ENCODE measurements at regions not wholly inside any gene's neighbourhood (a gene's known extent, or its start where the extent isn't known, plus 50 kb on each side); places are given as distances from the start of the nearest gene placed in this dataset.

DNA sequence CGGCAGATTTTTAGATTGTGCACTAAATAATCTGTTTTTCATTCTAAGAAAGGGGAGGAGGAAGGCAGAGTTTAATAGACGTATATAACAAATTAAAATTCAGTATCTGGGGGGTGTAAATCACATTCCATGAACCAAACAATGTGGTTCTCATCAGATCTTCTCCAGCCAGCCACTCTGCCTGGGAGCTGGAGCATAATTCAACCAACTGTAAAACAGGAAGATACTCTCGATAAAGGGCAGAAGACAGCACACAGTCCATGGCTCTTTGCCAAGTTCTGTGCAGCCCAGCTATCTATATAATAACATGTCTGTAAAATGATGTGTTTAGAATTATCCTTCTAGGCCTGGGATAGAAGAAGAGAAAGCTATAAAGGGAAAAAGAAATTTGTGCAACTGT lies 289.9 kb upstream of the ZFP64 start:
- POLR2A ChIA-PET, result no interaction called here

GRCh38 chr20:52476074-52476750 lies 284.6 kb upstream of the ZFP64 start:
- DNase-seq, result no peak
- TF ChIP-seq CTCF (IDR thresholded peaks at IDR 0.05; ENCODE audit: insufficient read depth in 1 of 2, low read depth in 1 of 2, low read length in 1 of 2, severe bottlenecking in 1 of 2, unreplicated experiment in 1 of 2), result no peak
- CTCF ChIA-PET, result no interaction called here
- no peak overlapping the region for H3K27ac Mint-ChIP-seq (ENCODE audit: unreplicated experiment)
- intact Hi-C loops (cut with micrococcal nuclease; ENCODE audit: unreplicated experiment), result no loop called here
- Histone ChIP-seq H3K36me3 (ENCODE audit: control insufficient read depth, insufficient read depth, low read length) (no peaks in the 10 kb centered on the region), H3K27me3 (replicated peaks; ENCODE audit: control insufficient read depth, insufficient read depth, low read length) (no peaks in the 10 kb centered on the region), H3K4me3 (ENCODE audit: low read depth, low read length) (no peak overlapping the region), H3K9me3 (no peaks in the 10 kb centered on the region), H3K4me1 (no peaks in the 10 kb centered on the region)
- peaks cover 28% of the 10 kb centered on the region for H3K27me3 Mint-ChIP-seq (ENCODE audit: insufficient read depth, unreplicated experiment)
- H3K36me3 Mint-ChIP-seq (ENCODE audit: insufficient read depth, unreplicated experiment), result no peaks in the 10 kb centered on the region
- H3K4me1 Mint-ChIP-seq (ENCODE audit: low read depth, unreplicated experiment), result no peaks in the 10 kb centered on the region
- BruUV-seq (replicated peaks), result no TSS peak
- POLR2A ChIA-PET, result no interaction called here
- no peak overlapping the region for H3K4me3 Mint-ChIP-seq (ENCODE audit: unreplicated experiment)
- no peaks in the 10 kb centered on the region for H3K9me3 Mint-ChIP-seq (ENCODE audit: unreplicated experiment)

More for the DNA sequence above, 289.9 kb upstream of the ZFP64 start:
- BruUV-seq (replicated peaks), result no TSS peak
- no peak for DNase-seq
- Mint-ChIP-seq H3K36me3 (ENCODE audit: insufficient read depth, unreplicated experiment) (no peaks in the 10 kb centered on the region), H3K27ac (ENCODE audit: unreplicated experiment) (no peak overlapping the region), H3K27me3 (ENCODE audit: insufficient read depth, unreplicated experiment) (peaks cover 16% of the 10 kb centered on the region), H3K9me3 (ENCODE audit: unreplicated experiment) (no peaks in the 10 kb centered on the region), H3K4me1 (ENCODE audit: low read depth, unreplicated experiment) (peaks cover 8% of the 10 kb centered on the region), H3K4me3 (ENCODE audit: unreplicated experiment) (no peak overlapping the region)
- intact Hi-C loops (cut with micrococcal nuclease; ENCODE audit: unreplicated experiment), result no loop called here
- no peak for TF ChIP-seq CTCF (IDR thresholded peaks at IDR 0.05; ENCODE audit: insufficient read depth in 1 of 2, low read depth in 1 of 2, low read length in 1 of 2, severe bottlenecking in 1 of 2, unreplicated experiment in 1 of 2)
- no peaks in the 10 kb centered on the region for H3K9me3 ChIP-seq
- H3K4me1 ChIP-seq, result 0 out of 2 replicates have a peak, but pooled peaks cover 3% of the 10 kb centered on the region
- H3K4me3 ChIP-seq (ENCODE audit: low read depth, low read length), result no peak overlapping the region
- CTCF ChIA-PET, result no interaction called here
- H3K27me3 ChIP-seq (replicated peaks; ENCODE audit: control insufficient read depth, insufficient read depth, low read length), result no peaks in the 10 kb centered on the region
- no peaks in the 10 kb centered on the region for H3K36me3 ChIP-seq (ENCODE audit: control insufficient read depth, insufficient read depth, low read length)

GRCh38 chr20:52473186-52473585 lies 281.6 kb upstream of the ZFP64 start:
- no peaks in the 10 kb centered on the region for H3K9me3 ChIP-seq
- Mint-ChIP-seq H3K27ac (ENCODE audit: unreplicated experiment) (no peak overlapping the region), H3K4me3 (ENCODE audit: unreplicated experiment) (no peak overlapping the region), H3K9me3 (ENCODE audit: unreplicated experiment) (no peaks in the 10 kb centered on the region), H3K4me1 (ENCODE audit: low read depth, unreplicated experiment) (no peaks in the 10 kb centered on the region), H3K27me3 (ENCODE audit: insufficient read depth, unreplicated experiment) (peaks cover 28% of the 10 kb centered on the region), H3K36me3 (ENCODE audit: insufficient read depth, unreplicated experiment) (no peaks in the 10 kb centered on the region)
- H3K27me3 ChIP-seq (replicated peaks; ENCODE audit: control insufficient read depth, insufficient read depth, low read length), result no peaks in the 10 kb centered on the region
- ChIA-PET POLR2A (no interaction called here), CTCF (no interaction called here)
- no peaks in the 10 kb centered on the region for H3K36me3 ChIP-seq (ENCODE audit: control insufficient read depth, insufficient read depth, low read length)
- no peak for TF ChIP-seq CTCF (IDR thresholded peaks at IDR 0.05; ENCODE audit: insufficient read depth in 1 of 2, low read depth in 1 of 2, low read length in 1 of 2, severe bottlenecking in 1 of 2, unreplicated experiment in 1 of 2)
- no peaks in the 10 kb centered on the region for H3K4me1 ChIP-seq
- intact Hi-C loops (cut with micrococcal nuclease; ENCODE audit: unreplicated experiment), result no loop called here
- H3K4me3 ChIP-seq (ENCODE audit: low read depth, low read length), result no peak overlapping the region
- DNase-seq, result no peak
- no TSS peak for BruUV-seq (replicated peaks)
